ENCODE measurements at regions not wholly inside any gene's neighbourhood (a gene's known extent, or its start where the extent isn't known, plus 50 kb on each side); places are given as distances from the start of the nearest gene placed in this dataset.
"Not testable (repeated sequence)": the region's sequence is repeated elsewhere in the genome, so short reads cannot be mapped to it uniquely, and the experiment has no call there.

DNA sequence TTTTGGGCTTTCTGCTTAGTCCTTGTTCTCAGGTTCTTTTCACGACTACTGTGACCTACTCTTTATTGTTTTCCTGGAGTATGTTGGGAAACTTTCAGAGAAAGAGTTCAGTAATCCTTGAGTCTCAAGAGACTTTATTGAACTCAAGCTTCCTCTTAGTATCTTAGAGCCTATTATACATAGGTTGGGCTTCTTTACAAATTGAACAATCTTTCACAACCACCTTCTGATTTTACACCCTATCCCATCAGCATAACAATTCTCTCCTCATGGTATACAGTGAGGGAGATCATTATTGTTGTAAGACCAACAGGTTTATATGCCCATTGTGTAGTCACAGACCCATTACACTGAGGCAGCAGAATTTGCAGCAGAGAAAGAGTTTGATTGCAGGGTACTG lies 193.2 kb upstream of the IGF1 start:
- no peak overlapping the region for H3K4me3 Mint-ChIP-seq

GRCh38 chr12:102672212-102672611 lies 191.8 kb upstream of the IGF1 start:
- DNase-seq; H3K4me3 Mint-ChIP-seq; H3K27ac Mint-ChIP-seq; H3K27me3 Mint-ChIP-seq; H3K36me3 Mint-ChIP-seq; H3K4me1 Mint-ChIP-seq; CTCF ChIA-PET; H3K9me3 Mint-ChIP-seq (ENCODE audit: low read depth); ATAC-seq: not testable (repeated sequence)

More for the DNA sequence above, 193.2 kb upstream of the IGF1 start:
- DNase-seq (no peak), ATAC-seq (no peak)
- CTCF ChIA-PET: no interaction called here
- H3K4me1 Mint-ChIP-seq: no peaks in the 10 kb centered on the region
- peaks cover 5% of the 10 kb centered on the region for H3K9me3 Mint-ChIP-seq (ENCODE audit: low read depth)
- no peak overlapping the region for H3K27ac Mint-ChIP-seq
- no peaks in the 10 kb centered on the region for H3K27me3 Mint-ChIP-seq
- no peaks in the 10 kb centered on the region for H3K36me3 Mint-ChIP-seq

- DNase-seq (no peak), ATAC-seq (no peak)
- CTCF ChIA-PET: no interaction called here
- Mint-ChIP-seq H3K4me1 (no peaks in the 10 kb centered on the region), H3K27me3 (peaks cover 13% of the 10 kb centered on the region), H3K9me3 (ENCODE audit: low read depth) (peaks cover 5% of the 10 kb centered on the region), H3K36me3 (no peaks in the 10 kb centered on the region), H3K4me3 (no peak overlapping the region), H3K27ac (no peak overlapping the region)
Measured at GRCh38 chr12:102669056-102669455, 188.7 kb upstream of the IGF1 start.

GRCh38 chr12:102666176-102666575 lies 185.8 kb upstream of the IGF1 start:
- DNase-seq; H3K9me3 Mint-ChIP-seq (ENCODE audit: low read depth); CTCF ChIA-PET; H3K4me1 Mint-ChIP-seq; H3K36me3 Mint-ChIP-seq; ATAC-seq; H3K27ac Mint-ChIP-seq; H3K4me3 Mint-ChIP-seq: not testable (repeated sequence)
- H3K27me3 Mint-ChIP-seq: peaks cover 13% of the 10 kb centered on the region

DNA sequence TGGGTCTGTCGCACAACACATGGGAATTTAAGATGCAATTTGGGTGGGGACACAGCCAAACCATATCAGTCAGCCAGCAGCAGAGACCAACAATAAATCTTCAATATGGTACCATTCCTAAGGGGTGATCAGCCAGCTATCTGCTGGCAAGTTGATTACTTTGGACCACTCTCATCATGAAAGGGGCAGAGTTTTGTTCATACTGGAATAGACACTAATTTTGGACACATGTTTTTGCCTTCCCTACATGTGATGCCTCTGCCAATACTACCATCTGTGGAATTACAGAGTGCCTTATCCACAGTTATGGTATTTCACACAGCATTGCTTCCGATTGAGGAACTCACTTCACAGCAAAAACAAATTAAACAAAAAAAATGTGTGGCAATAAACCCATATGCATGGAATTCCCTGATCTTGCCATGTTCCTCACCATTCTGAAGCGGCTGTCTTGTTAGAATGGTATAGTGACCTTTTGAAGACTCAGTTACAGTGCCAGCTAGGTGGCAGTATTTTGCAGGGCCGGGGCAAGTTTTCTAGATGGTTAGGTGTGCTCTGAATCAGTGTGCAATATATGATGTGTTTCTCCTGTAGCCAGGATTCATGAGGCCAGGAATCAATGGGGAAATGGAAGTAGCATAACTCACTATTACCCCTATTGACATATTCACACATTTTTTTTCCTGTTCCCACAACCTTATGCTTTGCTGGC lies 179.0 kb upstream of the IGF1 start:
- DNase-seq: no peak
- Mint-ChIP-seq H3K36me3 (no peaks in the 10 kb centered on the region), H3K4me1 (no peaks in the 10 kb centered on the region), H3K27ac (no peak overlapping the region), H3K4me3 (no peak overlapping the region), H3K9me3 (ENCODE audit: low read depth) (peaks cover 3% of the 10 kb centered on the region), H3K27me3 (peaks cover under 1% of the 10 kb centered on the region)
- CTCF ChIA-PET: no interaction called here
- ATAC-seq: no peak

DNA sequence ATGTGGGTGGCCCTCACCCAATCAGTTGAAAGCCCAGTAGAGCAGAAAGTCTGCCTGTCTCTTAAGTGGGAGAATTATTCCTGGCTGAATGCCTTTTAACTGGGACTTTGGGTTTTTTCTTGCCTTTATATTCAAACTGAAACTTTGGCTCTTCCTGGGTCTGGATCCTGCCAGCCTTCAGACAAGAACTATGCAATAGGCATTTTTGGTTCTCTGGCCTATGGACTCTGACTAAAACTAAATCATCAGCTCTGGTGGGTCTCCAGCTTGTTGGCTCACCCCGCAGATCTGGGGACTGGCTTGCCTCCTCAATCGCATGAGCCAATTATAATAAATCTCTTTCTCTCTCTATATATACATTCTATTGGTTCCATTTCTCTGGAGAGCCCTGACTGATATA lies 173.0 kb upstream of the IGF1 start:
- CTCF ChIA-PET: no interaction called here
- Mint-ChIP-seq H3K27me3 (no peaks in the 10 kb centered on the region), H3K36me3 (no peaks in the 10 kb centered on the region), H3K4me3 (no peak overlapping the region), H3K9me3 (ENCODE audit: low read depth) (peaks cover 2% of the 10 kb centered on the region), H3K27ac (no peak overlapping the region), H3K4me1 (no peaks in the 10 kb centered on the region)
- ATAC-seq: no peak
- no peak for DNase-seq

DNA sequence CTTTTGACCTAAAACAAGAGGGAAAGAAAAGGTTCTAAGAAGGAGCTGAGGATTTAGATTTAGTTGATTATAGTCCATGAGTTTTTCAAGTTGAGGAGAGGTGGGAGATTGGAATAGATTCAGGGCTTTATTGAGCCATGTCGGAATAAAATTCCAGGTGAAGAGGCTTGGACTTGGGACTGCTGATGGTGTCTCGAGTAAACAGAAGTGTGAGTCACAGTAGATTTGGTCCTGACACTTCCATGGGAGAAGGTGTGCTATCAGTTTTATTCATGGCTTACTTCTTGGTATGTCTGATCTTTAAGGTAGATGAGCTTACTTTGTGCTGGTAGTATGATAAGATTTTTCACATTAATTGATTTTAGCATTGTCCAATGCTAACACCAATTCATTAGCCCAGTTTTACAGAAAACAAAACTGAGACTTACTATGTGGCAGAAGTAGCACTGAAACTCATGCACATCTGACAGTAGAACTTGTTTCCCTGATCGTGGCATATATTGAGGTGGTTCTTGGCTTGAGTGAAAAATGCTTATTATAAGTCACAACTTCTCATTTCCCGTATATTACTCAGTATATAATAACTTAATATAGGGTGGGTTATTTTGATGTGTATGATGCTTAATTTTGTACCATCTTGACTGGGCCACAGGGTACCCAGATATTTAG lies 172.4 kb upstream of the IGF1 start:
- CTCF ChIA-PET: no interaction called here
- no peaks in the 10 kb centered on the region for H3K27me3 Mint-ChIP-seq

GRCh38 chr12:102645968-102646367 lies 165.6 kb upstream of the IGF1 start:
- Mint-ChIP-seq H3K9me3 (ENCODE audit: low read depth) (no peaks in the 10 kb centered on the region), H3K27ac (no peak overlapping the region), H3K27me3 (no peaks in the 10 kb centered on the region), H3K36me3 (no peaks in the 10 kb centered on the region), H3K4me1 (no peaks in the 10 kb centered on the region), H3K4me3 (no peak overlapping the region)
- ATAC-seq (no peak), DNase-seq (no peak)
- CTCF ChIA-PET: no interaction called here

More for the DNA sequence above, 172.4 kb upstream of the IGF1 start:
- ATAC-seq (no peak), DNase-seq (no peak)
- Mint-ChIP-seq H3K4me3 (no peak overlapping the region), H3K4me1 (no peaks in the 10 kb centered on the region), H3K36me3 (no peaks in the 10 kb centered on the region), H3K9me3 (ENCODE audit: low read depth) (no peaks in the 10 kb centered on the region), H3K27ac (no peak overlapping the region)

DNA sequence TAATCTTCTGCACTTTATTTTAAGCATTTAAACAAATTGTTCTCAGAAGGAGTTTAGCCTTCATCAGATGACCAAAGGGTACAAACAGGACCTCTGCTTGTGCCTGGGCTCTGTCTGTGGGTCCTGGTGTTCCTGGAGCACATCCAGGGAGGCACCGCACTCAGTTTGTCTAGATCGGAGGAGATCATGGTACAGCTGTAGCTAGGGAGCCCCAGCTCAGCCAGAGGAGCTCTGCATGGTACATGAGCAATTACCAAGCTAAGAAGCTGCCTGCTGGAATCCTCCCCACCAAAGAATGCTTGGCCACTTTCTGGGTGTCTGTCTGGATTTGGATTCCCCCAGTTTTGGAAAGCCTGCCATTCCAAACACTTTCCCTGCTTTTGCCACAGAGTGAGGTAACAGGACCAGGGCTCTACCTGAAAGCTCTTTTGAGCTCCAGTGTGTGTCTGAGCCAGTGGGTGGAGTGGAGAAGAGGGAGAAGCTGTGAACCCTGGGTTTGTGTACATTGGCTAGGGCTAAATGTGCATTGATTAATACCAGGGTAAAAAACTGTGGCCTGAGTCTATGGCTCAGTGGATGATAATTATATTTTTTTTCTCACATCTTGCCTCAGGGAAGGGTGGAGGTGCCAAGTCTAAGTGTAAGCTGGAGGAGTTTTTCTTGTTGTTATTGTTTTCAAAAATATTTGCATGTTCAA lies 163.7 kb upstream of the IGF1 start:
- no peak overlapping the region for H3K4me3 Mint-ChIP-seq
- H3K27ac Mint-ChIP-seq: no peak overlapping the region
- CTCF ChIA-PET: no interaction called here
- peaks cover 2% of the 10 kb centered on the region for H3K9me3 Mint-ChIP-seq (ENCODE audit: low read depth)
- ATAC-seq: no peak
- H3K36me3 Mint-ChIP-seq: no peaks in the 10 kb centered on the region
- H3K27me3 Mint-ChIP-seq: no peaks in the 10 kb centered on the region
- H3K4me1 Mint-ChIP-seq: no peaks in the 10 kb centered on the region
- no peak for DNase-seq

- no peaks in the 10 kb centered on the region for H3K27me3 Mint-ChIP-seq
- H3K27ac Mint-ChIP-seq: no peak overlapping the region
- ATAC-seq (no peak), DNase-seq (no peak)
- CTCF ChIA-PET: no interaction called here
- no peaks in the 10 kb centered on the region for H3K4me1 Mint-ChIP-seq
- H3K4me3 Mint-ChIP-seq: no peak overlapping the region
- peaks cover 3% of the 10 kb centered on the region for H3K9me3 Mint-ChIP-seq (ENCODE audit: low read depth)
- no peaks in the 10 kb centered on the region for H3K36me3 Mint-ChIP-seq
Measured at GRCh38 chr12:102642199-102642598, 161.8 kb upstream of the IGF1 start.

DNA sequence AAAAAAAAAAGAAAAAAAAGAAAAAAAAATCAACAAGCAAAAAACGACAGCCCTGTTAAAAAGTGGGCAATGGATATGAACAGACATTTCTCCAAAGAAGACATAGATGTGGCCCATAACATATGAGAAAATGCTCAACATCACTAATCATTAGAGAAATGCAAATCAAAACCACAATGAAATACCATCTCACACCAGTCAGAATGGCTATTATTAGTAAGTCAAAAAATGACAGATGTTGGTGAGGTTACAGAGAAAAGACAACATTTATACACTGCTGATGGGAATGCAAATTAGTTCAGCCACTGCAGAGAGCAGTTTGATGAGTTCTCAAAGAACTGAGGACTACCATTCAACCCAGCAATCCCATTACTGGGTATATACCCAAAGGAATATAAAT lies 160.3 kb upstream of the IGF1 start:
- CTCF ChIA-PET: not testable (repeated sequence)

DNA sequence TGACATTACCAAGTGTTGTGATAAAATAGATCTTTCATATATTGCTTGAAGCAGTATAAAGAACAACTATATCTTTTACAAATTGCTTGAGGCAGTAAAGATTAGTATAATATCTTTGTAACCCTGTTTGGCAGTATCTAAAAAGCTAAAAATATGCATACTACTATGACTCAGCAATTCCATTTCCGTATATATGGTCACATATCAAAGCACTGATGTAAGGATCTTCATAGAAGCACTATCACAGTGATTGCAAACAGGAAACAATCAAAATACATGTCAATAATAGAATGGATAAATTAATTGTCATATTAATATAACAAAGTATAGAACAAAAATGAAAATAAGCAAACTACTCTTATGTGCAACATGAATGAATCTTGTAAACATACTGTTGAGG lies 158.4 kb upstream of the IGF1 start:
- CTCF ChIA-PET: no interaction called here
- H3K4me3 Mint-ChIP-seq: no peak overlapping the region
- ATAC-seq (no peak), DNase-seq (no peak)
- H3K4me1 Mint-ChIP-seq: no peaks in the 10 kb centered on the region
- H3K36me3 Mint-ChIP-seq: no peaks in the 10 kb centered on the region
- H3K27ac Mint-ChIP-seq: no peak overlapping the region
- no peaks in the 10 kb centered on the region for H3K27me3 Mint-ChIP-seq
- peaks cover 3% of the 10 kb centered on the region for H3K9me3 Mint-ChIP-seq (ENCODE audit: low read depth)

More for the DNA sequence above, 160.3 kb upstream of the IGF1 start:
- H3K4me3 Mint-ChIP-seq; H3K36me3 Mint-ChIP-seq; H3K9me3 Mint-ChIP-seq (ENCODE audit: low read depth); H3K27ac Mint-ChIP-seq; DNase-seq; H3K4me1 Mint-ChIP-seq; H3K27me3 Mint-ChIP-seq; ATAC-seq: not testable (repeated sequence)

DNA sequence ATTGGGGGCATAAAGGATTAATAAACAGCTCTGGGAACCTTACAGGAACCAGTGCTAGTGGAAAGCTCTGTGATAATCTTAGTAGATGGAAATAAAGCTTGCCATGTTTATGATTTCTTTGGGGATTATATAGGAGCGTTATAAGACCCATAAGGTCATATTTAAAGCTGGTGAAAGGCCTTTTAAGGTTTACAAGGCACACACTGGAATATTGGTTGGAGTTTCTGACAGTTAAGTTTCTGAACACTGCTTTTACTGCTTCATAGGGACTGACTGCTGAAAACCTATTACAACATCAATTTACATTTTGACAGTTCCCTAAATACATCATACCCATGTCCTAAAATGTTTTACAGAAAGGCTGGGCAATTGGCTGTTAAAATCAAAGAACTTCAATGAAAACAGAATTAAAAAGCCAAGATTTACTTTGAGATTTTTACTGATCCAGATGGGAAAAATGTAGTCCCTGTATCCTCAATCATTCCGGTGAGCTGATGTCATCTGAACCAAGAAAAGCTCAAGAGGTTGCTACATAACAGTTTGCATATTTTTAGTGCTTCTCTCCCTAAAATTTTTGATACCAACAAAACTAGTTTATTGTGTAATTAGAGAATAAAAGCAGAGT lies 153.7 kb upstream of the IGF1 start:
- H3K27me3 Mint-ChIP-seq: no peaks in the 10 kb centered on the region
- H3K4me3 Mint-ChIP-seq: no peak overlapping the region
- DNase-seq: no peak
- H3K36me3 Mint-ChIP-seq: no peaks in the 10 kb centered on the region
- ATAC-seq: no peak
- no peaks in the 10 kb centered on the region for H3K4me1 Mint-ChIP-seq
- no peak overlapping the region for H3K27ac Mint-ChIP-seq
- CTCF ChIA-PET: no interaction called here
- peaks cover 1% of the 10 kb centered on the region for H3K9me3 Mint-ChIP-seq (ENCODE audit: low read depth)

DNA sequence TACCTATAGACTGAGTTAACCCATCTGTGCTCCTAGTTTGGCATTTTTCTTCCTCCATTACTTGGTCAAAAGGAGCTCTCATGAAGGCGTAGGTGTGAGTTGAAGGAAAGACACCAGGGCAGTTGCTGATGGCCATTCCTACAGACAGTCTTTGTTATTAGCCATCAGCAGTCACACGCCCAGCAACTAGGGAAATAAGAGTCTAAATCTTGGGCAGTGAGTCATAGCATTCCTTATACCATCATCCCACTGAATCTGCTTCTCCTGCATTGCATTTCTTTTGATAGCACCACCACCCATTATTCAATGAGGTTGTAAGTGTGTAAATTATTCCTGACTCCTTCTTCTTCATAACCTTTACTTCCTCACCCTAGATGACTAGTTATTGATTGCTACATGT lies 150.9 kb upstream of the IGF1 start:
- no peak for ATAC-seq
- Mint-ChIP-seq H3K4me1 (no peaks in the 10 kb centered on the region), H3K9me3 (ENCODE audit: low read depth) (peaks cover 4% of the 10 kb centered on the region), H3K27me3 (no peaks in the 10 kb centered on the region), H3K4me3 (no peak overlapping the region), H3K36me3 (no peaks in the 10 kb centered on the region), H3K27ac (no peak overlapping the region)
- CTCF ChIA-PET: no interaction called here
- no peak for DNase-seq

Measured in activated CD8-positive, alpha-beta memory T cell treated with anti-CD3 and anti-CD28 coated beads, Interleukin-2, amount 10 ng/mL, durations not matched to agents 7 days and 5 days (primary cell).